GM23338 (cell line): ENCODE measurements at regions not wholly inside any gene's neighbourhood (a gene's known extent, or its start where the extent isn't known, plus 50 kb on each side); places are given as distances from the start of the nearest gene placed in this dataset.

ENCODE experiments used
- ATAC-seq: fragments of 200-7000 bp; cut with Tn5 transposase; 3 replicates; pipeline ENCODE4 v1.9.1; 2020
- DNase-seq: peaks from one replicate; pipeline ENCODE4 v3.0.0-alpha.2; 2015; ENCODE audit warnings: low spot score
- H2AFZ ChIP-seq: fragments of 200-600 bp; sonication (generic); 2 replicates; pipeline ENCODE4 v1.8.0; 2016; ENCODE audit warnings: antibody characterized with exemption, mild to moderate bottlenecking, moderate library complexity
- H3F3A ChIP-seq: fragments of 200-600 bp; sonication (generic); replicated peaks from 2 replicates; pipeline ENCODE4 v1.8.0; 2017; ENCODE audit warnings: antibody characterized with exemption, mixed run types, low read depth
- H3K27ac ChIP-seq: fragments of 200-600 bp; sonication (generic); 2 replicates; pipeline ENCODE4 v1.6.1; 2016; ENCODE audit warnings: low read depth
- H3K27me3 ChIP-seq: fragments of 200-600 bp; sonication (generic); 2 replicates; pipeline ENCODE4 v1.8.0; 2016; ENCODE audit warnings: mild to moderate bottlenecking, mixed run types, moderate library complexity; ENCODE audit not compliant: insufficient read depth
- H3K36me3 ChIP-seq: fragments of 200-600 bp; sonication (generic); 2 replicates; pipeline ENCODE4 v1.8.0; 2016; ENCODE audit warnings: mild to moderate bottlenecking; ENCODE audit not compliant: insufficient read depth
- H3K4me1 ChIP-seq: fragments of 200-600 bp; sonication (generic); 2 replicates; pipeline ENCODE4 v1.8.0; 2016; ENCODE audit warnings: mild to moderate bottlenecking, moderate library complexity; ENCODE audit not compliant: insufficient read depth
- H3K4me2 ChIP-seq: fragments of 200-600 bp; sonication (generic); 2 replicates; pipeline ENCODE4 v1.7.1; 2017; ENCODE audit warnings: mixed run types
- H3K4me3 ChIP-seq: fragments of 200-600 bp; sonication (generic); 2 replicates; pipeline ENCODE4 v1.6.1; 2016; ENCODE audit warnings: mixed run types
- H3K79me2 ChIP-seq: fragments of 200-600 bp; sonication (generic); replicated peaks from 2 replicates; pipeline ENCODE4 v1.8.0; 2017; ENCODE audit warnings: mild to moderate bottlenecking; ENCODE audit not compliant: insufficient read depth
- H3K9me2 ChIP-seq: fragments of 200-600 bp; sonication (generic); 2 replicates; pipeline ENCODE4 v1.8.0; 2017; ENCODE audit not compliant: insufficient read depth
- H4K20me1 ChIP-seq: fragments of 200-600 bp; sonication (generic); replicated peaks from 2 replicates; pipeline ENCODE4 v1.8.0; 2017; ENCODE audit warnings: mild to moderate bottlenecking; ENCODE audit not compliant: insufficient read depth
- H3K27ac Mint-ChIP-seq: 2 replicates; pipeline ENCODE4 v1.8.0; 2020; ENCODE audit warnings: inconsistent platforms, mild to moderate bottlenecking, moderate library complexity, mixed read lengths
- H3K27me3 Mint-ChIP-seq: 3 replicates; pipeline ENCODE4 v1.8.0; 2022; ENCODE audit warnings: low read depth, mild to moderate bottlenecking, moderate library complexity, mixed read lengths, inconsistent platforms; ENCODE audit not compliant: insufficient read depth, poor library complexity
- H3K36me3 Mint-ChIP-seq: 3 replicates; pipeline ENCODE4 v1.8.0; 2021; ENCODE audit warnings: low read depth, mild to moderate bottlenecking, inconsistent platforms, moderate library complexity, mixed read lengths
- H3K4me1 Mint-ChIP-seq: 3 replicates; pipeline ENCODE4 v1.8.0; 2020; ENCODE audit warnings: mild to moderate bottlenecking, inconsistent platforms, mixed read lengths
- H3K4me3 Mint-ChIP-seq: 3 replicates; pipeline ENCODE4 v1.8.0; 2021; ENCODE audit warnings: moderate library complexity, mild to moderate bottlenecking, inconsistent platforms, mixed read lengths
- H3K9me3 Mint-ChIP-seq: 3 replicates; pipeline ENCODE4 v1.8.0; 2020; ENCODE audit warnings: moderate library complexity, mild to moderate bottlenecking, inconsistent platforms, mixed read lengths
- CREB1 ChIP-seq: fragments of 250-450 bp; sonication (Bioruptor Pico); IDR thresholded peaks from 2 replicates; pipeline ENCODE4 v1.5.0; 2020; ENCODE audit warnings: low read depth, mild to moderate bottlenecking, moderate library complexity
- NANOG ChIP-seq: IDR thresholded peaks from 2 replicates; pipeline ENCODE4 v1.6.1; 2016; ENCODE audit warnings: antibody characterized with exemption, borderline replicate concordance
- POLR2AphosphoS5 ChIP-seq: IDR thresholded peaks from 2 replicates; pipeline ENCODE4 v1.6.1; 2016; ENCODE audit warnings: antibody characterized with exemption, low read depth
- STAT1 ChIP-seq: IDR thresholded peaks from one replicate; pipeline ENCODE4 v1.6.1; 2016; ENCODE audit warnings: antibody characterized with exemption; ENCODE audit not compliant: unreplicated experiment
- ZNF462 ChIP-seq: fragments of 250-450 bp; sonication (Bioruptor Pico); IDR thresholded peaks from 2 replicates; pipeline ENCODE4 v1.5.0; 2020; ENCODE audit warnings: mild to moderate bottlenecking, moderate library complexity

- no peak for DNase-seq
These were observed 305.0 kb downstream of the TDRD15 start for GRCh38 chr2:21428754-21429153.

More at GRCh38 chr2:21428754-21429153, 305.0 kb downstream of the TDRD15 start:
- Histone ChIP-seq H4K20me1 (no peaks in the 10 kb centered on the region), H3K4me2 (no peak overlapping the region), H3K27ac (no peak overlapping the region), H3K36me3 (no peaks in the 10 kb centered on the region), H3K27me3 (no peaks in the 10 kb centered on the region), H2AFZ (no peak overlapping the region), H3F3A (no peaks in the 10 kb centered on the region), H3K9me2 (0 out of 2 replicates have a peak, but pooled peaks cover 7% of the 10 kb centered on the region), H3K4me3 (no peak overlapping the region), H3K4me1 (no peaks in the 10 kb centered on the region), H3K79me2 (no peaks in the 10 kb centered on the region)
- Mint-ChIP-seq H3K9me3 (no peaks in the 10 kb centered on the region; the same call in 2 of the 3 replicates), H3K27ac (no peak overlapping the region), H3K4me1 (peaks cover 3% of the 10 kb centered on the region; the same call in 2 of the 3 replicates), H3K4me3 (no peak overlapping the region), H3K27me3 (no peaks in the 10 kb centered on the region), H3K36me3 (no peaks in the 10 kb centered on the region; the same call in 1 of the 3 replicates)
- ATAC-seq = no peak
- TF ChIP-seq STAT1 (no peak), POLR2AphosphoS5 (no peak), NANOG (no peak), ZNF462 (CRISPR knock-in tag) (no peak), CREB1 (CRISPR knock-in tag) (no peak)
